Ovary (tissue), 7 donors: ENCODE measurements at regions not wholly inside any gene's neighbourhood (a gene's known extent, or its start where the extent isn't known, plus 50 kb on each side); places are given as distances from the start of the nearest gene placed in this dataset.
"Not testable (repeated sequence)": the region's sequence is repeated elsewhere in the genome, so short reads cannot be mapped to it uniquely, and the experiment has no call there.

Experiments
- DNase-seq, 5 donors: peaks; one replicate each; pipeline ENCODE4 v3.0.0-alpha.2; 2019 to 2020
- H3K27ac ChIP-seq, 2 donors: fragments of 200-600 bp; one replicate each; pipeline versions ENCODE4 v1.5.1 to v1.8.0; 2019 to 2022
- H3K27me3 ChIP-seq: fragments of 200-600 bp; one replicate; pipeline ENCODE4 v1.8.0; 2022
- H3K36me3 ChIP-seq: fragments of 200-600 bp; sonication (generic); one replicate; pipeline ENCODE4 v1.5.1; 2019
- H3K4me1 ChIP-seq: one replicate; pipeline ENCODE4 v1.8.1; 2013; ENCODE audit warnings: mild to moderate bottlenecking, moderate library complexity; ENCODE audit not compliant: insufficient read depth
- H3K4me3 ChIP-seq: fragments of 200-600 bp; sonication (generic); one replicate; pipeline ENCODE4 v1.5.1; 2017
- H3K9me3 ChIP-seq, 2 donors: fragments of 200-600 bp in 1 of 2; sonication (generic) in 1 of 2; one replicate each; pipeline versions ENCODE4 v1.5.1 to v1.8.1; 2013 to 2019; ENCODE audit warnings: mild to moderate bottlenecking in 1 of 2, moderate library complexity in 1 of 2
- CTCF ChIP-seq, 3 donors: fragments of 450-650 bp in 2 of 3; fragments of 200-600 bp in 1 of 3; IDR thresholded peaks; one replicate each; pipeline versions ENCODE4 v1.5.1 to v1.8.0; 2016 to 2022; ENCODE audit warnings: antibody characterized with exemption in 3 of 3, mild to moderate bottlenecking in 1 of 3
- EP300 ChIP-seq: sonication (generic); formaldehyde crosslinking; IDR thresholded peaks from one replicate; pipeline ENCODE4 v1.6.1; 2017; ENCODE audit warnings: antibody characterized with exemption
- POLR2A ChIP-seq: fragments of 450-650 bp; IDR thresholded peaks from one replicate; pipeline ENCODE4 v1.6.1; 2017; ENCODE audit warnings: antibody characterized with exemption, mild to moderate bottlenecking, moderate library complexity
- WGBS, 3 donors: extraction: QIAGEN DNeasy Blood & Tissue Kit in 1 of 3; methylation state at CpG; one replicate each; pipeline versions ENCODE4 v1.1.5 to v1.1.7; 2013 to 2017; 5-methylcytosine and 5-hydroxymethylcytosine counted together
- intact Hi-C, 4 donors: fragments of 100-400 bp; cut with DNase I; formaldehyde crosslinking; loops; one replicate each; pipeline versions ENCODE4 v1.11.0 to v1.15.1; 2022 to 2023
- donor health status: DM: no; HTN: no; CAD: no; lungs with moderate emphysema.
- donor health status: DM: no; HTN: no; CAD: no.
- donor health status: Bipolar disorder and iron deficiency.
- donor health status: DM: no; HTN: no; CAD: no.
- donor health status: DM: yes; HTN: yes; CAD: no.

- 64 to 69% (median 69%) methylated on average over 4 of the region's 4 CpGs for WGBS, 3 donors
- Histone ChIP-seq H3K4me3 (no peak overlapping the region), H3K27ac (no peak overlapping the region), H3K36me3 (no peaks in the 10 kb centered on the region), H3K27me3 (no peaks in the 10 kb centered on the region), H3K4me1 (peaks cover 1% of the 10 kb centered on the region), H3K9me3 (no peaks in the 10 kb centered on the region)
- DNase-seq = no peak
- intact Hi-C loops = no loop called here
- no peak for TF ChIP-seq CTCF (IDR thresholded peaks at IDR 0.05)
- no peak for TF ChIP-seq EP300
- no peak for TF ChIP-seq POLR2A
Observed at GRCh38 chr4:169925678-169926077, 100.5 kb downstream of the MFAP3L start.

- Histone ChIP-seq H3K4me3 (no peak overlapping the region), H3K36me3 (no peaks in the 10 kb centered on the region), H3K9me3 (no peaks in the 10 kb centered on the region), H3K27me3 (no peaks in the 10 kb centered on the region), H3K4me1 (no peaks in the 10 kb centered on the region), H3K27ac (no peak overlapping the region)
- WGBS, 3 donors = 63 to 75% (median 71%) methylated on average over 3 of the region's 3 CpGs
- intact Hi-C loops = no loop called here
- TF ChIP-seq CTCF (IDR thresholded peaks at IDR 0.05) = no peak
- TF ChIP-seq EP300 = no peak
- no peak for TF ChIP-seq POLR2A
- no peak for DNase-seq
Observed at GRCh38 chr4:169922632-169923276, 103.4 kb downstream of the MFAP3L start.

GRCh38 chr4:169921732-169922131 is 104.5 kb downstream of the MFAP3L start:
- H3K27me3 ChIP-seq = no peaks in the 10 kb centered on the region
- DNase-seq = no peak
- H3K27ac ChIP-seq = no peak overlapping the region
- WGBS, 3 donors = 3 to 10% (median 9%) methylated on average over 1 of the region's 1 CpG
- no peak overlapping the region for H3K4me3 ChIP-seq
- no peak for TF ChIP-seq POLR2A
- no peak for TF ChIP-seq CTCF (IDR thresholded peaks at IDR 0.05)
- no peak for TF ChIP-seq EP300
- intact Hi-C loops = no loop called here
- no peaks in the 10 kb centered on the region for H3K36me3 ChIP-seq
- no peaks in the 10 kb centered on the region for H3K4me1 ChIP-seq
- no peaks in the 10 kb centered on the region for H3K9me3 ChIP-seq

- WGBS, 3 donors = 56 to 63% (median 59%) methylated on average over 9 of the region's 9 CpGs
- DNase-seq = no peak
- no peak overlapping the region for H3K27ac ChIP-seq
- TF ChIP-seq POLR2A (no peak), CTCF (IDR thresholded peaks at IDR 0.05) (no peak), EP300 (no peak)
- no peaks in the 10 kb centered on the region for H3K4me1 ChIP-seq
- no peaks in the 10 kb centered on the region for H3K27me3 ChIP-seq
- no peaks in the 10 kb centered on the region for H3K36me3 ChIP-seq
- intact Hi-C loops = no loop called here
- no peak overlapping the region for H3K4me3 ChIP-seq
- H3K9me3 ChIP-seq = no peaks in the 10 kb centered on the region
Observed at GRCh38 chr4:169921237-169921636, 105.0 kb downstream of the MFAP3L start.

GRCh38 chr4:169919194-169920124 is 106.7 kb downstream of the MFAP3L start:
- H3K9me3 ChIP-seq, intact Hi-C loops, H3K36me3 ChIP-seq, H3K27me3 ChIP-seq, H3K4me3 ChIP-seq, H3K27ac ChIP-seq, H3K4me1 ChIP-seq, DNase-seq: not testable (repeated sequence)
- WGBS, 3 donors = 70 to 73% (median 73%) methylated on average over 12 of the region's 12 CpGs
